Mesothelial cell of epicardium (in vitro differentiated cells): ENCODE measurements at regions not wholly inside any gene's neighbourhood (a gene's known extent, or its start where the extent isn't known, plus 50 kb on each side); places are given as distances from the start of the nearest gene placed in this dataset.

Experiments used
- DNase-seq, 2 experiments: peaks; one replicate each; pipeline ENCODE4 v3.0.0; 2021; ENCODE audit warnings: low spot score in 2 of 2; ENCODE audit not compliant: unreplicated experiment in 2 of 2
- H3K27ac Mint-ChIP-seq: 2 replicates; pipeline ENCODE4 v1.8.0; 2021; ENCODE audit warnings: mixed read lengths
- H3K27me3 Mint-ChIP-seq: 2 replicates; pipeline ENCODE4 v1.8.0; 2021; ENCODE audit warnings: low read depth, mixed read lengths
- H3K36me3 Mint-ChIP-seq: 2 replicates; pipeline ENCODE4 v1.8.0; 2021; ENCODE audit warnings: mixed read lengths
- H3K4me1 Mint-ChIP-seq: 2 replicates; pipeline ENCODE4 v1.8.0; 2021; ENCODE audit warnings: mixed read lengths
- H3K4me3 Mint-ChIP-seq: 2 replicates; pipeline ENCODE4 v1.8.0; 2021; ENCODE audit warnings: mild to moderate bottlenecking, moderate library complexity, mixed read lengths
- H3K9me3 Mint-ChIP-seq: 2 replicates; pipeline ENCODE4 v1.8.0; 2021; ENCODE audit warnings: mixed read lengths
- CTCF ChIP-seq: fragments of 200-600 bp; sonication (generic); IDR thresholded peaks from one replicate; pipeline ENCODE4 v1.5.0; 2021; ENCODE audit warnings: antibody characterized with exemption; ENCODE audit not compliant: unreplicated experiment

DNA sequence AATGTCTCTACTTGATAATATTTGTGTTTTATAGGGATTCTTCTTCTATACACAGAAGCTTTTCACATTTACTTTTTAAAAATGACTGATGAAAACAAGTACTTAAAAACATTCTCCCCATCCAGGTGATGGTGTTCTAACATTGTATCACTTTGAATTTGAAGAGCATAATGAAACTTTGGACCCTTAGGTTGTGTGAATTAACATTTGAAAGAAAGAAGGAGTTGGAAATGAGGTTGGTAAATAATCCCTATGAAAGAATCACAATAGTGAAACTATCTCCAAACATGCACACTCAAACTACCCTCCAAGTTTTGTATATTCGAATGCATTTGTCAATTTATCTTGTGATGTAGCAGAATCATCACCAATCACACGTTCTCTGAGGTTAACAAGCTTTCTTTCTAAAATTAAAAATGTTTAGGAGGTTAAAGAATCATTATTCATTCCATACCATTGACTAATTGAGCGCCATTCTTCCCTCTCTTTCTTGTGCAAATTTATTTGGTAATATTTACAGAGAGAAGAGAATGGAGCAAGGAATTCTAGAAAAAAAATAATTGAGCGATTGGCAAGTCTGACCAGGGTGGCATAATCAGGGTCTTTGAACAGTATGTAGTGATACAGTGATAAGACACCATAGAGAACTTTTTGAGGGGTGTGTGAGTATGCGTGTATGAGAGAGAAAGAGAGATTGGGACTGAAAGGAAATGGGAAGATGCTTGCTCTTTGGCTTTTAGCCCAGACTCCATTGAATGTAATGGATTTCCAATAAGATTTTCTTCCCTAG, 260.0 kb upstream of the NRXN1 start:
- Mint-ChIP-seq H3K4me1 (peaks cover 4% of the 10 kb centered on the region), H3K27ac (no peak overlapping the region), H3K27me3 (no peaks in the 10 kb centered on the region), H3K9me3 (peaks cover 5% of the 10 kb centered on the region), H3K4me3 (no peak overlapping the region), H3K36me3 (no peaks in the 10 kb centered on the region)
- DNase-seq, result no peak
- TF ChIP-seq CTCF, result no peak

- Mint-ChIP-seq H3K27ac (no peak overlapping the region), H3K36me3 (no peaks in the 10 kb centered on the region), H3K4me3 (no peak overlapping the region), H3K27me3 (no peaks in the 10 kb centered on the region), H3K4me1 (no peaks in the 10 kb centered on the region), H3K9me3 (peaks cover 5% of the 10 kb centered on the region)
- TF ChIP-seq CTCF, result no peak
- no peak for DNase-seq
Measured at GRCh38 chr2:51290725-51291124, 258.8 kb upstream of the NRXN1 start.

DNA sequence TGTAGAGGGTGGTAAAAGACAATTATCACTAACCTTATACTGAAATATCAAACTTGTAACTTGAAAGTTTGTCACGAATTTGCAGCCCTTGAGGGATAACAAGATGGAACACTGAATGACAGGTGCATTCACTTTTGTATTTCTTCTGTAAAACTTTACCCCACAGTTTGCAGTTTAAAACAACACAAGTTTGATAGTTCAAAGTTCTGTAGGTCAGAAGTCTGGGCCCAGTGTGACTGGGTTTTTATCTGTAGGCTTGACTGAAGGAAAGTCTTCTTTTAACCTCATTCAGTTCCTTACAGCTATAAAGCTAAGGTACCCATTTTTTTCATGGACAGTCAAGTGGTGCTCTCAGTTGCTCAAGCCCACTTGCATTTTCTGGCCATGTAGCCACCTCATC, 257.1 kb upstream of the NRXN1 start:
- peaks cover 2% of the 10 kb centered on the region for H3K4me1 Mint-ChIP-seq

DNA sequence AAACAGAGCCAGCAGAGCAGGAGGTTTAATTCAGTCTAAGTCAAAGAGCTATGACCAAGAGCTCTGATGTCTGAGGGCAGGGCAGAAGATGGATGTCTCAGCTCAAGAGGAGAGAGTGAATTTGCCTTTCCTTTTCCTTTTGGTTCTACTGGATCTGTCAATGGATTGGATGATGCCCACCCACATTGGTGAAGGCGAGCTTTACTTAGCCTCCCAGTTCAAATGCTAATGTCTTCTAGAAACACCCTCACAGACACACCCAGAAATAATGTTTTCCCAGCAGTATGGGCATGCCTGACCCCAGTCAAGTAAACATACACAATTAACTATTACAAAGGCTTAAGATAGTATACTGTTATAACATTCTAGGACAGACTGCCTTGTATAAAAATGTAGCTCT, 236.3 kb upstream of the NRXN1 start:
- no peak for DNase-seq
- no peak for TF ChIP-seq CTCF
- Mint-ChIP-seq H3K9me3 (peaks cover 7% of the 10 kb centered on the region), H3K36me3 (no peaks in the 10 kb centered on the region), H3K4me1 (no peaks in the 10 kb centered on the region), H3K27me3 (peaks cover 2% of the 10 kb centered on the region), H3K4me3 (no peak overlapping the region), H3K27ac (no peak overlapping the region)

More for the DNA sequence above, 257.1 kb upstream of the NRXN1 start:
- Mint-ChIP-seq H3K36me3 (no peaks in the 10 kb centered on the region), H3K4me3 (no peak overlapping the region), H3K27ac (no peak overlapping the region), H3K27me3 (no peaks in the 10 kb centered on the region), H3K9me3 (peaks cover 5% of the 10 kb centered on the region)
- no peak for TF ChIP-seq CTCF
- no peak for DNase-seq

DNA sequence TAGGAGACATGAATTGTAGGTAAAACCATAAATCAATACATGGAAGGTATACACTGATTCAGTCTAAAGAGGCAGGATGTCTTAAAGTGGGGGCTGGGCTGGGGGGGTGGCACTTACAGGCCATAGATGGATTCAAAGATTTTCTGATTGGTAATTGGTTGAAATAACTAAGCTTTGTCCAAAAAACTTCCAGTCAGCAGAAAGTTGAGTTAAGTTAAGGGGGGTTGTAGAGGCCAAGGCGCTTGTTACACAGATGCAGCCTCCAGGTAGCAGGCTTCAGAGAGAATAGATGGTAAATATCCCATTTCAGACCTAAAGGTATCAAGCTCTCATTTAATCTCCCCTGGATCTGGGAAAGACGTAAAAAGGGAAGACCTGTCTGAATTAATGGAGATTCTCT, 233.6 kb upstream of the NRXN1 start:
- H3K4me1 Mint-ChIP-seq, result no peaks in the 10 kb centered on the region
- DNase-seq, result no peak
- H3K36me3 Mint-ChIP-seq, result no peaks in the 10 kb centered on the region
- H3K27me3 Mint-ChIP-seq, result peaks cover 2% of the 10 kb centered on the region
- H3K27ac Mint-ChIP-seq, result no peak overlapping the region
- H3K9me3 Mint-ChIP-seq, result peaks cover 4% of the 10 kb centered on the region
- no peak overlapping the region for H3K4me3 Mint-ChIP-seq
- no peak for TF ChIP-seq CTCF
